Lung (tissue), 11 donors: ENCODE measurements at regions not wholly inside any gene's neighbourhood (a gene's known extent, or its start where the extent isn't known, plus 50 kb on each side); places are given as distances from the start of the nearest gene placed in this dataset.

Experiments
- ATAC-seq: fragments of 200-7000 bp; cut with Tn5 transposase; one replicate; pipeline ENCODE4 v1.9.1; 2020; ENCODE audit warnings: moderate number of reproducible peaks; ENCODE audit not compliant: insufficient read depth, low FRiP score
- DNase-seq, 3 donors: peaks; one replicate each; pipeline ENCODE4 v3.0.0-alpha.2; 2013 to 2017
- H3K27ac ChIP-seq, 2 donors: one replicate each; pipeline ENCODE4 v1.5.1; 2013; ENCODE audit warnings: mild to moderate bottlenecking in 2 of 2, moderate library complexity in 2 of 2, control low read depth in 1 of 2, inconsistent platforms in 1 of 2, low read depth in 1 of 2, low read length in 1 of 2
- H3K27me3 ChIP-seq, 3 donors: one replicate each; pipeline ENCODE4 v1.5.1; 2013; ENCODE audit warnings: low read length in 2 of 3; ENCODE audit not compliant: control insufficient read depth in 3 of 3, insufficient read depth in 3 of 3
- H3K36me3 ChIP-seq, 4 donors: one replicate each; pipeline ENCODE4 v1.5.1; 2013; ENCODE audit warnings: low read length in 4 of 4, mild to moderate bottlenecking in 1 of 4, moderate library complexity in 1 of 4; ENCODE audit not compliant: control insufficient read depth in 4 of 4, insufficient read depth in 4 of 4
- H3K4me1 ChIP-seq, 5 donors: one replicate each; pipeline ENCODE4 v1.5.1; 2013; ENCODE audit warnings: low read length in 5 of 5, mild to moderate bottlenecking in 2 of 5, moderate library complexity in 1 of 5; ENCODE audit not compliant: control insufficient read depth in 5 of 5, insufficient read depth in 5 of 5
- H3K4me3 ChIP-seq: one replicate; pipeline ENCODE4 v1.5.1; 2013; ENCODE audit warnings: mild to moderate bottlenecking, control low read depth, moderate library complexity
- H3K9ac ChIP-seq, 2 donors: one replicate each; pipeline ENCODE4 v1.5.1; 2013; ENCODE audit warnings: low read length in 2 of 2, control low read depth in 1 of 2; ENCODE audit not compliant: insufficient read depth in 1 of 2
- H3K9me3 ChIP-seq, 4 donors: one replicate each; pipeline ENCODE4 v1.5.1; 2013; ENCODE audit warnings: low read length in 3 of 4, mild to moderate bottlenecking in 1 of 4, moderate library complexity in 1 of 4; ENCODE audit not compliant: control insufficient read depth in 4 of 4, insufficient read depth in 3 of 4
- CTCF ChIP-seq: IDR thresholded peaks from 2 replicates; pipeline ENCODE4 v1.5.1; 2012; ENCODE audit warnings: mild to moderate bottlenecking; ENCODE audit errors: control extremely low read depth, extremely low read depth
- WGBS, 2 donors: extraction: QIAGEN DNeasy Blood & Tissue Kit; methylation state at CpG; one replicate each; pipeline ENCODE4 v1.1.7; 2013; 5-methylcytosine and 5-hydroxymethylcytosine counted together
- donor health status: control.
- donor health status: control.
- donor health status: Bipolar disorder and iron deficiency.
- donor health status: healthy.
- donor health status: DM: yes; HTN: yes; CAD: no.

- no peak overlapping the region for H3K4me3 ChIP-seq
- no peak overlapping the region for H3K9ac ChIP-seq
- no peaks in the 10 kb centered on the region for H3K9me3 ChIP-seq
- DNase-seq (no peak), ATAC-seq (no peak)
- no peak for TF ChIP-seq CTCF
- no peak overlapping the region for H3K27ac ChIP-seq
- H3K27me3 ChIP-seq, result no peaks in the 10 kb centered on the region
- 67% methylated on average over 14 of the region's 14 CpGs for WGBS, 2 donors
- peaks cover 0 to 5% (median 0%) of the 10 kb centered on the region in 5 donors for H3K4me1 ChIP-seq
- H3K36me3 ChIP-seq, result no peaks in the 10 kb centered on the region
Measured at GRCh38 chr5:135135530-135136226, 101.7 kb upstream of the PITX1 start.

- Histone ChIP-seq H3K36me3 (no peaks in the 10 kb centered on the region), H3K9ac (no peak overlapping the region), H3K27ac (no peak overlapping the region), H3K9me3 (no peaks in the 10 kb centered on the region), H3K4me1 (peaks cover 0 to 5% (median 0%) of the 10 kb centered on the region in 5 donors), H3K27me3 (no peaks in the 10 kb centered on the region), H3K4me3 (no peak overlapping the region)
- no peak for TF ChIP-seq CTCF
- WGBS, 2 donors, result 68 to 73% methylated on average over 7 of the region's 7 CpGs
- ATAC-seq (no peak), DNase-seq (no peak)
Measured at GRCh38 chr5:135134691-135135381, 100.8 kb upstream of the PITX1 start.

- Histone ChIP-seq H3K4me3 (no peak overlapping the region), H3K36me3 (no peaks in the 10 kb centered on the region), H3K27me3 (no peaks in the 10 kb centered on the region), H3K9me3 (no peaks in the 10 kb centered on the region), H3K9ac (no peak overlapping the region), H3K27ac (no peak overlapping the region), H3K4me1 (peaks cover 0 to 5% (median 0%) of the 10 kb centered on the region in 5 donors)
- DNase-seq (peak in 1 of 3 donors; percentile 35), ATAC-seq (no peak)
- WGBS, 2 donors, result 43 to 54% methylated on average over 18 of the region's 18 CpGs
- no peak for TF ChIP-seq CTCF
Measured at GRCh38 chr5:135133698-135134515, 99.9 kb upstream of the PITX1 start.
